Right ventricle myocardium inferior (tissue), 1 donor: ENCODE measurements at regions not wholly inside any gene's neighbourhood (a gene's known extent, or its start where the extent isn't known, plus 50 kb on each side); places are given as distances from the start of the nearest gene placed in this dataset.
"Not testable (repeated sequence)": the region's sequence is repeated elsewhere in the genome, so short reads cannot be mapped to it uniquely, and the experiment has no call there.

Experiments
- ATAC-seq: fragments of 200-7000 bp; cut with Tn5 transposase; one replicate; pipeline ENCODE4 v1.9.1; 2020; ENCODE audit warnings: mild to moderate bottlenecking, moderate library complexity
- DNase-seq: peaks from one replicate; pipeline ENCODE4 v3.0.0; 2021; ENCODE audit errors: missing footprints
- intact Hi-C: fragments of 100-400 bp; cut with DNase I; formaldehyde crosslinking; loops from one replicate; pipeline ENCODE4 v1.11.0; 2022
- donor health status: DM: no; HTN: yes; CAD: no; lungs with severe emphysema.

GRCh38 chr3:106059953-106060517 lies 191.2 kb upstream of the CBLB start:
- intact Hi-C loops = no loop called here
- ATAC-seq = no peak
- DNase-seq = no peak

- ATAC-seq (no peak), DNase-seq (no peak)
- intact Hi-C loops = no loop called here
Observed at GRCh38 chr3:106063909-106064308, 195.1 kb upstream of the CBLB start.

GRCh38 chr3:106065831-106066230 lies 197.0 kb upstream of the CBLB start:
- no peak for ATAC-seq
- intact Hi-C loops = no loop called here

GRCh38 chr3:106067711-106068110 lies 198.9 kb upstream of the CBLB start:
- intact Hi-C loops = no loop called here
- DNase-seq (no peak), ATAC-seq (no peak)

More at GRCh38 chr3:106065831-106066230, 197.0 kb upstream of the CBLB start:
- DNase-seq = no peak

- DNase-seq (no peak), ATAC-seq (peak; percentile 12)
- intact Hi-C loops = no loop called here
Observed at GRCh38 chr3:106068381-106068780, 199.6 kb upstream of the CBLB start.

GRCh38 chr3:106068795-106069194 lies 200.0 kb upstream of the CBLB start:
- ATAC-seq = peak; percentile 90
- DNase-seq = no peak
- intact Hi-C loops = no loop called here

- intact Hi-C loops = no loop called here
- ATAC-seq (peak; percentile 64), DNase-seq (no peak)
Observed at GRCh38 chr3:106070187-106070586, 201.4 kb upstream of the CBLB start.

GRCh38 chr3:106071306-106071705 lies 202.5 kb upstream of the CBLB start:
- ATAC-seq (no peak), DNase-seq (no peak)
- intact Hi-C loops = no loop called here

- intact Hi-C loops, ATAC-seq, DNase-seq: not testable (repeated sequence)
Observed at GRCh38 chr3:106072596-106072995, 203.8 kb upstream of the CBLB start.

GRCh38 chr3:106073806-106074205 lies 205.0 kb upstream of the CBLB start:
- not testable (repeated sequence) for ATAC-seq

GRCh38 chr3:106075731-106076130 lies 206.9 kb upstream of the CBLB start:
- ATAC-seq, intact Hi-C loops, DNase-seq: not testable (repeated sequence)

More at GRCh38 chr3:106073806-106074205, 205.0 kb upstream of the CBLB start:
- intact Hi-C loops, DNase-seq: not testable (repeated sequence)

GRCh38 chr3:106078635-106079034 lies 209.8 kb upstream of the CBLB start:
- DNase-seq (no peak), ATAC-seq (no peak)
- intact Hi-C loops = no loop called here

- ATAC-seq = no peak
- no peak for DNase-seq
- intact Hi-C loops = no loop called here
Observed at GRCh38 chr3:106082616-106083015, 213.8 kb upstream of the CBLB start.

GRCh38 chr3:106083207-106083606 lies 214.4 kb upstream of the CBLB start:
- intact Hi-C loops = no loop called here
- ATAC-seq = no peak
- DNase-seq = no peak

GRCh38 chr3:106083854-106084253 lies 215.0 kb upstream of the CBLB start:
- intact Hi-C loops = no loop called here
- no peak for DNase-seq
- ATAC-seq = no peak

GRCh38 chr3:106086038-106086437 lies 217.2 kb upstream of the CBLB start:
- DNase-seq = no peak
- intact Hi-C loops = no loop called here
- no peak for ATAC-seq

GRCh38 chr3:106086636-106087035 lies 217.8 kb upstream of the CBLB start:
- intact Hi-C loops = no loop called here
- DNase-seq (no peak), ATAC-seq (no peak)

- no peak for DNase-seq
- ATAC-seq = no peak
- intact Hi-C loops = no loop called here
Observed at GRCh38 chr3:106088304-106088703, 219.5 kb upstream of the CBLB start.

- intact Hi-C loops = no loop called here
- no peak for DNase-seq
- ATAC-seq = no peak
Observed at GRCh38 chr3:106088899-106089298, 220.1 kb upstream of the CBLB start.

- intact Hi-C loops = no loop called here
- DNase-seq (no peak), ATAC-seq (no peak)
Observed at GRCh38 chr3:106089806-106090205, 221.0 kb upstream of the CBLB start.

- intact Hi-C loops = no loop called here
- ATAC-seq = no peak
- DNase-seq = no peak
Observed at GRCh38 chr3:106092792-106093191, 224.0 kb upstream of the CBLB start.
